HG02938 (cell line): ENCODE measurements at regions not wholly inside any gene's neighbourhood (a gene's known extent, or its start where the extent isn't known, plus 50 kb on each side); places are given as distances from the start of the nearest gene placed in this dataset.

Experiments
- ATAC-seq: cut with Tn5 transposase; IDR thresholded peaks from one replicate; pipeline ENCODE4 v1.9.1; 2021; ENCODE audit warnings: mild to moderate bottlenecking, moderate library complexity; ENCODE audit not compliant: unreplicated experiment

DNA sequence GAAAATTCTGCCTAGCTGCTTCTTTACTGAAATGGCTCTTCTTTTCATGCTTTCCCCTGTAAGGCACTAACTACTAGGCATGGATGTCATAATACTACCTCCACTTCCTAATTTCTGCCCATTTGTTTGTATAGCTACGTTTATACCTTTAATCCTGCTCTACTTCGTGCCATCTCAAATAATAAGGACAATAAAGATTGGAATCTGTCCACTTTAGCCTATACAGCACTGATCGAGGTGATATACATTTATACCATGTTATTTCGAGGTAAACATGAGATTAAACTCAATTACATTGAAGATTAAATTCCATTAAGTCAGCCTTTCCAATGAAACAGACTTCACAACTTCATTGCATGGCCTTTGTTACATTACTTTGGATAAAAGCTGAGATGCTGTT, 390.6 kb upstream of the MARCKS start:
- ATAC-seq: no peak

DNA sequence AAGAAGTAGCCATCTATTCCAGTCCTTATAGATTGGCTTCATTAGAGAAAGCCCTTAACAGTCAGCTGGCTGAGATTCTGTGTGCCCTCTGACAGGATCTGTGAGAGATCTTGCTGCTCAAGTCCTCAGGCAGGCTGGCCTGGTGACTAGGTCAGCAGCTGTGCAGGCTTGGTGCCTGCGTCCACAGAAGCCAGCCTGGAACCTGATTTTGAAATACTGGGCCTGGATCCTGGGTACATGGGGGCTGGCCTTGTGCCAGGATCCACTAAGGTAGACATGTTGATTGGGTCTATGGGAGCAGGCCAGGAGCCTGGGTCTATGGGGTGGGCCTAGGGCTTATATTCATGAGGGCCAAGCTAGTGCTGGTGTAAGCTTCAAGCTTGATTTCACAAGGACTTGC, 381.8 kb upstream of the MARCKS start:
- ATAC-seq: no peak

DNA sequence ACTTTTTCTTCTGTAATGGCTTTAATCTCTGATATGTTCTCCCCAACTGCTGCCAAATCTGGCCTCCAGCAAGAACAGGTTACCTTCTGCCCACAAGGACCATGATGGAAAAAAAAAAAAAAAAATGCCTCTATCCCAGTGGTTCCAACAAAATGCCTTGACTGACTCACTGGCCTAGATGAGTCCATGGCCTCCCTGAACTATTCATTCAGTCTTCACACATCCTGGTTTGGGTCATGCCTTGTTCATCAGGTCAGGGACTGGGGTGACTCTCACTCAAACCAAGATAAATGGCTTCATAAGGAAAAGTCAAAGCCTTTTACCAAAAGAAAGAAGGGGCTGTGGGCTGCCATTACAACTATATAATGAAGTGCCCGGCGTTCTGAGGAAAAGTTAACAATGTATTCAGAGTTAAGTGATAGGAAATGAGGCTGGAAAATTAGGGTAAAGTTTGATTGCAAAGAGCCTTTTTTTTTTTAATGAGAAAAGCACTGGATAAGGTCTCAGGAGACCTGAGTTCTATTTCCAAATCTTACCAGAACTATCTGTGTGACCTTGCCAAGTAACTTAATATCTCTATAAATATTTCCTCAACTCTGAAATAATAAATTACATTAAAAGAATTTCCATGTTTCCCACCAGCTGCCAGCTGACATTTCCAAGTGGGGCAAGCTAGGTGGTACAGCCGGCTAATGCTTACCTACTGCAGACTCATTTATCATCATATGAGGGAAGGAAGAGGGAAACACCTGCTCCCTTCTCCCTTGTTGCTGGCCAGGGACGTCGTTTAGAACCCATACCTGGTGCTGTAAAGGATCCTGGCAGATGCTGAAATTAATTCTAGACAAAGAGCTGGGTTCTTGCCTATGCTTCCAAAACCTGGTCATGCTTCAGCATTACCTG, 380.0 kb upstream of the MARCKS start:
- no peak for ATAC-seq

DNA sequence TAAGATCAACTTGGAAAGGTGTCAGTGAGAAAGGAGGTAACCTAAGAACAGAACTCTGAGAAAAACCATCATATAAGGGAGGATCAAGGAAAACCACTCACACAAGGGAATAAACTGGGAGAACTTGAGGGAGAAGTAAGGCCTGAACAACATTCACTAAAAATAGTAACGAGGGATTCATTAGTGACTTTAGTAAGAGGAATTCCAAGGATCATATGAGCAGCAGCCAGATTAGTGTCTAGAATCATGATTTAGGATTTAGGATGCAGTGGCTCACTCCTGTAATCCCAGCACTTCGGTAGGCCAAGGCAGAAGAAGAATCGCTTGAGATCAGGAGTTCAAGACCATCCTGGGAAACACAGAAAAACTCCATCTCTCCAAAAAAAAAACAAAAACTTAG, 376.5 kb upstream of the MARCKS start:
- ATAC-seq: no peak

GRCh38 chr6:113481458-113481857, 375.7 kb upstream of the MARCKS start:
- ATAC-seq: no peak

GRCh38 chr6:113481910-113482309, 375.2 kb upstream of the MARCKS start:
- ATAC-seq: no peak

DNA sequence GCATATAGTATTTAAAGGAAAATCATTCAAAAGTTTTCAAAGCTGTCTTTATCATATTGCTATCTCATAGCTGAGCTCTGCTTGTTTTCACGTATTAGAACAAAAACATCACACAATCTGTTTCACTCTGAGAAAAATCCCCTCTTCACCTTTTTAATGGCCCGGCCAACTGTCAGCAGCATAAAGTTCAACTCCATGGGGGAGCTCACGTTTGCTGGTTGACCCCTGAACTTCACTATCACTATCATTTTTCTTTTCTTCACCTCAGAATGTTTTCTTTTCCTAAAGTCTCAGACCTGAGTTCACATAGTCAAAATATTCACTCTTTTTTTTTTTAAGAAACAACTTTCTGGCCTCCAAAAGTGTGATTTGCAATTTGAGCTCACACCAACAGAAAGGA, 374.4 kb upstream of the MARCKS start:
- ATAC-seq: no peak

DNA sequence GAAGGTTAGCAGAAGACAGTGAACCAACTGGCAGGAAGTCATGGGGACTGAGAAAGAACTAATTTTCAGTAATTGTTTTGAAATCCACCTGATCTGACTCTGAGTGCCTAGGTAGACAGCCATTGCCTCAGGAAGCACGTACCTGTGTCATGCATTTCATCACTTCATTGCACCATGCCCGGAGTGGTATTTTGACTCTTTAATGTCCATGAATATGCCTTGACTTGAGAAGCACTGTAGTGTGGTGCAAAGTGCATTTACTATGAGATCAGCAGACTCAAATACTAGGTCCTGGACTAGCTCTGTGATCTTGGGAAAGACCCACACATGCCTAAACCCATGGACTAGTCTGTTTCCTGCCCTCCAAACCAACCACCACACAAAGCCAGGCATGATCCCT, 370.9 kb upstream of the MARCKS start:
- ATAC-seq: no peak

DNA sequence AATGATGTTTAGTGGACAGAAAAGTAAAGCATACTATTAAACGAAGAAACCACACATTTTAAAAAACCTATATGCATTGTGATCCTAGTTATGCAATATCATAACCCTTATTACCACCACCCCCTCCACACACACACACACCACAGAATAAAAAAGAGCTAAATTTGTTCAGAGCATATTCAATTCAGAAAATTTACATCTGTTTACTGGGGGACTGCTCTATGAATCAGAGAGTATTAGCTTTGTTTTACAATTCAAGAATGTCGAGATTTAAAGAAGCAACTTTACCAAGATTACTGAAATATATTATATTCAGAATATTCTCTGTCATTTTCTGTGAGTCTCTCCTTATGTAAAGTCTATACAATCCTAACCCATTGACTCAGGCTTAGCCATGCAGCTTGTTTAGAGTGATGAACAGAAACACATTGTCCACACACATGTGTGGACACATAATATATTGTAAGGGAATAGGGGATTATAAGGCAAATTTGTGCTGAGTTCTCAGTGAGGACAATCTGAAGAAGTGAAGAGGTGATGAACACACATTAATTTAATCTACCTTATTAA, 369.6 kb upstream of the MARCKS start:
- ATAC-seq: no peak

- ATAC-seq: no peak
Observed at GRCh38 chr6:113488061-113488460, 369.1 kb upstream of the MARCKS start.

DNA sequence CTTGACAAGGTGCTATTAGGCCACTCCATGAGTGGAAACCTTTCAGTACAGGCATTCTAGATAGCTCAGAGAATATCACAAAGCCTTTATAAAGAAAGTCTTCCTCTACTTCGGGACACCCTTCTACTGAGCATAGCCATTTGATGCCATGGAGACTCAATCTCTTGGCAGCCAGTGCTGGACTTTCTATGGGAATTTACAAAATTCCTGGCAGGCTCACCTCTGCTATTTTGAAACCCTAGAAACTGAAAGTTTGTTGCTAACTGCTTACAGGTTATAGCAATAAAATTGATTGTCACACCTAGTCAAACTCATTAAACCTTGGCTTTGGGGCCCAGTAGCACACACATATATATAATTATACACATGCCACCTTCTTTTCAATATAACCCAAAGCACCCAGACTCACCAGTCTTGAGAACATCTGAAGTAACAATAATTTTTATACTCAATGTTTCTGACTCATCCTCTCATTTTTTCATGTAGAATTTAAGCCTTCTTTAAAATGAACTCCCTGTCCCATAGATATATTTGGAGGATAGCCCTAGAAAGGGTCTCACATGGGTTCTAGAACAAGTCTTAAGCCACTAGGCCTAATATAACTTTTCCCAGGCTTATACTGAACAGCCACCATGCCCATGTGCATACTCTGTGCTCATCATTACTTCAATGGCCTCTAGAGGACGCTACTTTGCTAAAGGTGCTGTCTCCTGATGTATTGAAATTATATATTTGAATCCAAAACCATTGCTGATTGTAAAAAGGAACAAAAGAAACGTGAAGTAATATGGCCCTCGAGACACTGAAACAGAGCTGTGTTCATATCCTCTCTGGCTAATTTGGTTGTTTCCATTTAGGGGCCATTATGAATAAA, 368.1 kb upstream of the MARCKS start:
- ATAC-seq: no peak

GRCh38 chr6:113489952-113490746, 367.0 kb upstream of the MARCKS start:
- no peak for ATAC-seq

GRCh38 chr6:113491376-113491775, 365.8 kb upstream of the MARCKS start:
- no peak for ATAC-seq

DNA sequence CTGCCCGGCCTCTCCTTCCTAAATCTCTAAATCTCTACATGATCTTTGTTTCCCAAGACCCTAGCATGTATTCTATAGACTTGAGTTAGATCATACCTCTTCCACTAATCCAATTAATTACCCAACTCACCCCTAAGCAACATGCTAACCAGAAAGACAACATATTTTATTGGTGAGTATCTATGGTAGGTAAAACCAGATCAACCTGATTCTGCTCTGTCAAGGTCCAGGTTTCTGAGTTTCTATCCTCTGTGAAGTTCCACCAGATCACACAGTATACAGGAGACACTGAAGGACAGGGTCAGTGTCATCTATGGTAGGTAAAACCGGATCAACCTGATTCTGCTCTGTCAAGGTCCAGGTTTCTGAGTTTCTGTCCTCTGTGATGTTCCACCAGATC, 363.2 kb upstream of the MARCKS start:
- ATAC-seq: no peak

- ATAC-seq: no peak
Observed at GRCh38 chr6:113495521-113495920, 361.6 kb upstream of the MARCKS start.

- ATAC-seq: no peak
Observed at GRCh38 chr6:113496166-113496565, 361.0 kb upstream of the MARCKS start.

DNA sequence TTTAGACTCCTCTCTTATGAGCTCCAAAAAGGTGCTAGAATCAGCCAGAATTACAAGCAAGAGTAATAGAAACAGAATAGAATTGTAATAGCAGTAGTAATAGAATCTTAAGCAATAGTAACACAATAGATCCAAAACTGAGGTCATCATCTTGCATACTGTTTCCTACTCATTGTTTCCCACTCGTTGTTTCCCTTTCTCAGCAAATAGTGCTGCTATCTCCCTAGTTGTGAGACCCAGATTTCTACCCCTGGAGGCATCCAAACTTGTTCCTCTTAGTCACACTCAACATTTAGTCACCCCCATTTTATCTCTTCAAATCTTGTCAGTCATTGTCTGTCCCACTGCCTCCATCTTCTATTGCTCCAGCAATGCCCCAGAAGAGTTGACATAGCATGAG, 356.9 kb upstream of the MARCKS start:
- no peak for ATAC-seq

DNA sequence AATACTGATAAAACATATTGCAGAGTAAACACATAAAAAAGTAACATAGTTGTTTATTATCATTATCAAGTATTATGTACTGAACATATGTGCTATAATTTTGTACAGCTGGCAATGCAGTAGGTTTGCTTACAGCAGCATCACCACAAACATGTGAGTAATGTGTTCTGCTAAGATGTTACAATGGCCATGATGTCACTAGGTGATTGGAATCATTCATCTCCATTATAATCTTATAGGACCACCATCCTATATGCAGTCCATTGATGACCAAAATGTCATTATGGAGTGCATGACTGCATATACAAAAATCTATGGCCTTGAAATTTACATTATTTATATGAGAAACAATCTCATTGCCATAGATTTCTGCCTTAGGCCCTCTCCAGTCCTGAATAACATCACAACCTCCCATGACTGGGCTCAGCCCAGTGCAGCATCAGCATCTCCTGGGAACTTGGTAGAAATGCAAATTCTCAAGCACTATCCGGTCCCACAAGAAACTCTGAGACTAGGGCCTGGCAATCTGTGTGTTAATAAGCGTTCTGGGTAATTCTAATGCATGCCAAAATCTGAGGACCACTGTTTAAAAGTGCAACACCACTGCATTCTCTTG, 352.0 kb upstream of the MARCKS start:
- ATAC-seq: no peak

- ATAC-seq: no peak
Observed at GRCh38 chr6:113508249-113508648, 348.9 kb upstream of the MARCKS start.

DNA sequence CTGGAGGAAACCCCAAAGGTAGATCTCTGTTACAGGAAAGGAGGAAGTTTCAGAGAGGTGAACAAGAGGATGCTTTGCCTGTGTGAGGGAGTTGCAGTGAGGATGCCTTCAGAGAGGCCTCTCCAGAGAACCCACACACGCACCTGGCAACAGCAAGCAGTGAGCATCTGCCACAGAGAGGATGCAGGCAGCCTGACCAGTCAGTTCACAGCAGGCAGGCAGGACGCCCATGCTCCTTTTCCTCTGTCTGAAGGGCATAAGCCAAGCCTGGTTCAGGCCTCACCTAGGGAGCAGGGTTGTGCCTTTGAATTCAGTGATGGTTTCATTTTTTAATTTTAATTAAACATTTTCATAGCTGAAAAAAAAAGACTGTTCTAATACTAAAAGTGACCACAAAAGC, 346.0 kb upstream of the MARCKS start:
- no peak for ATAC-seq
